LNCAP (cell line): ENCODE measurements at regions not wholly inside any gene's neighbourhood (a gene's known extent, or its start where the extent isn't known, plus 50 kb on each side); places are given as distances from the start of the nearest gene placed in this dataset.

Source experiments
- CTCF ChIP-seq: fragments of 450-650 bp; IDR thresholded peaks from 2 replicates; pipeline ENCODE4 v1.5.1; 2017; ENCODE audit warnings: mild to moderate bottlenecking

GRCh38 chr2:172364261-172364660, 63.1 kb upstream of the ITGA6 start:
- TF ChIP-seq CTCF, result no peak

GRCh38 chr2:172366596-172367150, 60.7 kb upstream of the ITGA6 start:
- no peak for TF ChIP-seq CTCF

- TF ChIP-seq CTCF, result no peak
Observed at GRCh38 chr2:172370821-172371455, 56.4 kb upstream of the ITGA6 start.

GRCh38 chr2:172372436-172372835, 55.0 kb upstream of the ITGA6 start:
- TF ChIP-seq CTCF, result no peak

GRCh38 chr2:172373076-172373475, 54.3 kb upstream of the ITGA6 start:
- TF ChIP-seq CTCF, result no peak

- no peak for TF ChIP-seq CTCF
Observed at GRCh38 chr2:172373766-172374165, 53.6 kb upstream of the ITGA6 start.

GRCh38 chr2:172374318-172375240, 52.8 kb upstream of the ITGA6 start:
- TF ChIP-seq CTCF, result no peak
